Sigmoid colon (tissue), 6 donors: ENCODE measurements at regions not wholly inside any gene's neighbourhood (a gene's known extent, or its start where the extent isn't known, plus 50 kb on each side); places are given as distances from the start of the nearest gene placed in this dataset.
"Not testable (repeated sequence)": the region's sequence is repeated elsewhere in the genome, so short reads cannot be mapped to it uniquely, and the experiment has no call there.

Experiments used
- DNase-seq: peaks from one replicate; pipeline ENCODE4 v3.0.0-alpha.2; 2019
- H3K27ac ChIP-seq, 4 donors: fragments of 200-600 bp; sonication (generic); one replicate each; pipeline ENCODE4 v1.5.1; 2016 to 2019; ENCODE audit warnings: mild to moderate bottlenecking in 1 of 4
- H3K27me3 ChIP-seq, 3 donors: fragments of 200-600 bp; sonication (generic); one replicate each; pipeline ENCODE4 v1.5.1; 2019; ENCODE audit warnings: mild to moderate bottlenecking in 1 of 3
- H3K36me3 ChIP-seq, 4 donors: fragments of 200-600 bp; sonication (generic); one replicate each; pipeline ENCODE4 v1.5.1; 2016 to 2019
- H3K4me1 ChIP-seq, 4 donors: fragments of 200-600 bp; sonication (generic); one replicate each; pipeline ENCODE4 v1.5.1; 2017 to 2019
- H3K4me3 ChIP-seq, 4 donors: fragments of 200-600 bp; sonication (generic); one replicate each; pipeline ENCODE4 v1.5.1; 2017 to 2019; ENCODE audit warnings: mild to moderate bottlenecking in 2 of 4, moderate library complexity in 1 of 4
- H3K9me3 ChIP-seq, 4 donors: fragments of 200-600 bp in 3 of 4; sonication (generic) in 3 of 4; one replicate each; pipeline versions ENCODE4 v1.5.1 to v1.6.1; 2013 to 2019
- CTCF ChIP-seq, 4 experiments: fragments of 450-650 bp in 3 of 4; fragments of 200-600 bp in 1 of 4; IDR thresholded peaks; one replicate each; pipeline ENCODE4 v1.5.1; 2016 to 2019; ENCODE audit warnings: antibody characterized with exemption in 4 of 4, mild to moderate bottlenecking in 3 of 4, moderate library complexity in 2 of 4
- EP300 ChIP-seq, 4 donors: sonication (generic); formaldehyde crosslinking; IDR thresholded peaks; one replicate each; pipeline ENCODE4 v1.6.1; 2017; ENCODE audit warnings: antibody characterized with exemption in 4 of 4
- POLR2A ChIP-seq, 2 donors: fragments of 450-650 bp; IDR thresholded peaks; one replicate each; pipeline ENCODE4 v1.6.1; 2016; ENCODE audit warnings: antibody characterized with exemption in 2 of 2, mild to moderate bottlenecking in 2 of 2, moderate library complexity in 2 of 2
- POLR2AphosphoS5 ChIP-seq, 4 donors: sonication (generic); formaldehyde crosslinking; IDR thresholded peaks; one replicate each; pipeline ENCODE4 v1.6.1; 2017; ENCODE audit warnings: antibody characterized with exemption in 4 of 4
- WGBS, 2 donors: extraction: QIAGEN DNeasy Blood & Tissue Kit; methylation state at CpG; one replicate each; pipeline ENCODE4 v1.1.7; 2013; 5-methylcytosine and 5-hydroxymethylcytosine counted together
- intact Hi-C: fragments of 100-400 bp; cut with DNase I; formaldehyde crosslinking; loops from one replicate; pipeline ENCODE4 v1.15.1; 2023
- donor health status: healthy with polysubstance abuse.
- donor health status: healthy.

- Histone ChIP-seq H3K4me3 (no peak overlapping the region), H3K4me1 (no peaks in the 10 kb centered on the region), H3K27ac (no peak overlapping the region), H3K27me3 (no peaks in the 10 kb centered on the region), H3K9me3 (no peaks in the 10 kb centered on the region), H3K36me3 (no peaks in the 10 kb centered on the region)
- WGBS, 2 donors = 69 to 75% methylated on average over 3 of the region's 3 CpGs
- intact Hi-C loops = no loop called here
- no peak for TF ChIP-seq POLR2AphosphoS5 (IDR thresholded peaks at IDR 0.05)
- TF ChIP-seq POLR2A (IDR thresholded peaks at IDR 0.05) = no peak
- no peak for TF ChIP-seq CTCF (IDR thresholded peaks at IDR 0.05)
- TF ChIP-seq EP300 (IDR thresholded peaks at IDR 0.05) = no peak
- DNase-seq = no peak
These were observed 74.1 kb upstream of the WDR44 start for GRCh38 chrX:118271775-118272174.

DNA sequence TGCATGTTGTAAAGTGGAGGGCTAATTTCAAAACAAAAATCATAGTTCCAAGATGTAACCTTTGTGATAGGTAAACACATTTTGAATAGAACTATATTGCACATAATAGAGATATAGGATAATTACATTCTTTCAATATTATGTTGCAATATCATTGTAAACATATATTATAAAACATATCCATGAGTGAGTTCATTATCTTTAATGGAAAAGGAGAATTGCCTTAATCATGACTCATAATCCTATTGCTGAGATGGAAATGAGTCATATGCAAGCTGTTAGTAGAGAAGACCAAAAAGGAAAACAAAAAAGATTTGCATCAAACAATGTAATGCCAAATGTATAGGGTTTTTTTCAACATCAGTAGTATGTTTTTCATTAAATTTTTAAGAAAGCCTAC lies 73.7 kb upstream of the WDR44 start:
- intact Hi-C loops = no loop called here
- DNase-seq = no peak

GRCh38 chrX:118286066-118286762 lies 59.7 kb upstream of the WDR44 start:
- no peaks in the 10 kb centered on the region for H3K36me3 ChIP-seq
- H3K9me3 ChIP-seq = no peaks in the 10 kb centered on the region
- H3K4me3 ChIP-seq = no peak overlapping the region
- no peaks in the 10 kb centered on the region for H3K4me1 ChIP-seq
- intact Hi-C loops = no loop called here
- DNase-seq = no peak
- H3K27ac ChIP-seq = no peak overlapping the region
- TF ChIP-seq EP300 (IDR thresholded peaks at IDR 0.05) = no peak
- TF ChIP-seq POLR2A (IDR thresholded peaks at IDR 0.05) = no peak
- TF ChIP-seq POLR2AphosphoS5 (IDR thresholded peaks at IDR 0.05) = no peak
- no peak for TF ChIP-seq CTCF (IDR thresholded peaks at IDR 0.05)
- WGBS, 2 donors = 46 to 67% methylated on average over 4 of the region's 4 CpGs
- no peaks in the 10 kb centered on the region for H3K27me3 ChIP-seq

More for the DNA sequence above, 73.7 kb upstream of the WDR44 start:
- H3K27ac ChIP-seq = no peak overlapping the region
- H3K4me1 ChIP-seq = no peaks in the 10 kb centered on the region
- no peaks in the 10 kb centered on the region for H3K27me3 ChIP-seq
- TF ChIP-seq CTCF (IDR thresholded peaks at IDR 0.05) (no peak), EP300 (IDR thresholded peaks at IDR 0.05) (no peak), POLR2A (IDR thresholded peaks at IDR 0.05) (no peak), POLR2AphosphoS5 (IDR thresholded peaks at IDR 0.05) (no peak)
- no peak overlapping the region for H3K4me3 ChIP-seq
- H3K36me3 ChIP-seq = no peaks in the 10 kb centered on the region
- no peaks in the 10 kb centered on the region for H3K9me3 ChIP-seq

DNA sequence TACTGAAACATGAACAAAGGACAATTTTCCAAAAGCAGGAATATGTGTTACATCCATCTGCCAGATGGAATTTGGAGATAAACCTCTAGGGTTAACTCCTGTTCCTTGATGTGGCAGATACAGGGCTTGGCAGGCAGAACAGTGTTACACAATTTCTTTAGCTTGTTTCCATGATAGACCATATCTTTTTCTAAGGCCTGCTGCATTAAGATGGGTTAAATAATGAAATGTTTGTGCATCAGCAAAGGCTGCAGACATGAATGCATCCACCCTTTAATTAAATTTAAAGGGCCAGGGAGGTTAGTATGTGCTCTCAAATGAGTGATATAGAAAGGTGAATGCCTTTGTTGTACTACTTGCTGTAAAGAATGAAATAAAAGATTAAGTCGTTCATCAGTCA lies 50.1 kb upstream of the WDR44 start:
- intact Hi-C loops, DNase-seq, H3K9me3 ChIP-seq, H3K27ac ChIP-seq, H3K36me3 ChIP-seq, H3K4me3 ChIP-seq, H3K27me3 ChIP-seq, H3K4me1 ChIP-seq: not testable (repeated sequence)
- WGBS, 2 donors = 93 to 96% methylated on average over 1 of the region's 1 CpG
